MM.1S (cell line): ENCODE measurements at regions not wholly inside any gene's neighbourhood (a gene's known extent, or its start where the extent isn't known, plus 50 kb on each side); places are given as distances from the start of the nearest gene placed in this dataset.

Source experiments
- DNase-seq: peaks from one replicate; pipeline ENCODE4 v3.0.0-alpha.2; 2015
- H2AFZ ChIP-seq: fragments of 300-600 bp; sonication (generic); 2 replicates; pipeline ENCODE4 v1.6.0; 2016; ENCODE audit warnings: antibody characterized with exemption, low read length
- H3F3A ChIP-seq: fragments of 300-600 bp; sonication (generic); 2 replicates; pipeline ENCODE4 v1.6.1; 2016; ENCODE audit warnings: mild to moderate bottlenecking, antibody characterized with exemption, low read length, moderate library complexity, mixed read lengths; ENCODE audit not compliant: insufficient read depth
- H3K27ac ChIP-seq: fragments of 300-600 bp; sonication (generic); 2 replicates; pipeline ENCODE4 v1.5.1; 2016; ENCODE audit warnings: mild to moderate bottlenecking, low read length
- H3K27me3 ChIP-seq: fragments of 300-600 bp; sonication (generic); replicated peaks from 2 replicates; pipeline ENCODE4 v1.6.0; 2016; ENCODE audit warnings: low read length; ENCODE audit not compliant: insufficient read depth
- H3K36me3 ChIP-seq: fragments of 300-600 bp; sonication (generic); replicated peaks from 2 replicates; pipeline ENCODE4 v1.6.1; 2016; ENCODE audit warnings: mild to moderate bottlenecking, low read length, mixed read lengths; ENCODE audit not compliant: insufficient read depth
- H3K4me1 ChIP-seq: fragments of 300-600 bp; sonication (generic); 2 replicates; pipeline ENCODE4 v1.6.1; 2016; ENCODE audit warnings: low read length, mixed read lengths
- H3K4me2 ChIP-seq: fragments of 300-600 bp; sonication (generic); 2 replicates; pipeline ENCODE4 v1.6.0; 2016; ENCODE audit warnings: low read depth, low read length
- H3K4me3 ChIP-seq: fragments of 300-600 bp; sonication (generic); 2 replicates; pipeline ENCODE4 v1.5.1; 2016; ENCODE audit warnings: low read length, mixed read lengths
- H3K79me2 ChIP-seq: fragments of 300-600 bp; sonication (generic); 2 replicates; pipeline ENCODE4 v1.6.1; 2016; ENCODE audit warnings: mixed run types, low read length, mixed read lengths
- H3K9ac ChIP-seq: fragments of 300-600 bp; sonication (generic); 2 replicates; pipeline ENCODE4 v1.6.1; 2016; ENCODE audit warnings: low read length, mixed read lengths
- H3K9me2 ChIP-seq: fragments of 300-600 bp; sonication (generic); replicated peaks from 2 replicates; pipeline ENCODE4 v1.6.1; 2016; ENCODE audit warnings: mild to moderate bottlenecking, low read length, mixed read lengths; ENCODE audit not compliant: insufficient read depth
- H3K9me3 ChIP-seq: fragments of 300-600 bp; sonication (generic); replicated peaks from 2 replicates; pipeline ENCODE4 v1.6.1; 2016; ENCODE audit warnings: mild to moderate bottlenecking, low read length, mixed read lengths; ENCODE audit not compliant: insufficient read depth
- H4K20me1 ChIP-seq: fragments of 300-600 bp; sonication (generic); 2 replicates; pipeline ENCODE4 v1.6.1; 2016; ENCODE audit warnings: mild to moderate bottlenecking, low read length, moderate library complexity, mixed read lengths; ENCODE audit not compliant: insufficient read depth
- CTCF ChIP-seq: fragments of 300-600 bp; sonication (generic); IDR thresholded peaks from 2 replicates; pipeline ENCODE4 v1.5.1; 2016; ENCODE audit warnings: antibody characterized with exemption, low read length, mixed read lengths
- EZH2 ChIP-seq: fragments of 300-600 bp; sonication (generic); optimal IDR thresholded peaks from 2 replicates; pipeline ENCODE3; 2017; ENCODE audit warnings: low read depth, mild to moderate bottlenecking, antibody characterized with exemption, low read length, mixed read lengths
- EZH2phosphoT487 ChIP-seq: fragments of 300-600 bp; sonication (generic); IDR thresholded peaks from 2 replicates; pipeline ENCODE4 v1.6.1; 2018; ENCODE audit warnings: antibody characterized with exemption, low read length

GRCh38 chr6:54695815-54696214, 150.8 kb upstream of the FAM83B start:
- no peak overlapping the region for H3K9ac ChIP-seq
- H3K27ac ChIP-seq = no peak overlapping the region
- DNase-seq = no peak
- no peak overlapping the region for H3K4me3 ChIP-seq
- no peaks in the 10 kb centered on the region for H3K27me3 ChIP-seq
- H3K36me3 ChIP-seq = no peaks in the 10 kb centered on the region
- no peaks in the 10 kb centered on the region for H3F3A ChIP-seq
- no peaks in the 10 kb centered on the region for H3K79me2 ChIP-seq
- no peaks in the 10 kb centered on the region for H3K9me3 ChIP-seq
- H2AFZ ChIP-seq = no peak overlapping the region
- H3K4me1 ChIP-seq = no peaks in the 10 kb centered on the region
- H3K4me2 ChIP-seq = no peak overlapping the region
- no peaks in the 10 kb centered on the region for H4K20me1 ChIP-seq
- H3K9me2 ChIP-seq = no peaks in the 10 kb centered on the region
- TF ChIP-seq CTCF (no peak), EZH2 (no peak), EZH2phosphoT487 (no peak)

GRCh38 chr6:54697424-54697823, 149.1 kb upstream of the FAM83B start:
- no peak overlapping the region for H3K4me3 ChIP-seq
- DNase-seq = peak; percentile 25
- no peaks in the 10 kb centered on the region for H3K27me3 ChIP-seq
- no peak overlapping the region for H3K9ac ChIP-seq
- no peak overlapping the region for H3K4me2 ChIP-seq
- H3K4me1 ChIP-seq = no peaks in the 10 kb centered on the region
- H3K79me2 ChIP-seq = no peaks in the 10 kb centered on the region
- H3F3A ChIP-seq = no peaks in the 10 kb centered on the region
- H3K27ac ChIP-seq = no peak overlapping the region
- H2AFZ ChIP-seq = no peak overlapping the region
- no peaks in the 10 kb centered on the region for H3K9me2 ChIP-seq
- TF ChIP-seq CTCF = peak; percentile 32
- TF ChIP-seq EZH2phosphoT487 = no peak
- no peaks in the 10 kb centered on the region for H3K36me3 ChIP-seq
- no peaks in the 10 kb centered on the region for H4K20me1 ChIP-seq
- H3K9me3 ChIP-seq = no peaks in the 10 kb centered on the region

GRCh38 chr6:54698974-54699373, 147.6 kb upstream of the FAM83B start:
- Histone ChIP-seq H2AFZ (no peak overlapping the region), H3K4me3 (no peak overlapping the region), H3K9me3 (no peaks in the 10 kb centered on the region), H3K9ac (no peak overlapping the region), H3K79me2 (no peaks in the 10 kb centered on the region), H3F3A (no peaks in the 10 kb centered on the region), H3K27ac (no peak overlapping the region), H3K9me2 (no peaks in the 10 kb centered on the region), H3K4me2 (no peak overlapping the region), H3K36me3 (no peaks in the 10 kb centered on the region), H3K4me1 (no peaks in the 10 kb centered on the region), H4K20me1 (no peaks in the 10 kb centered on the region), H3K27me3 (no peaks in the 10 kb centered on the region)
- TF ChIP-seq EZH2 (no peak), CTCF (no peak), EZH2phosphoT487 (no peak)
- no peak for DNase-seq

GRCh38 chr6:54700158-54700557, 146.4 kb upstream of the FAM83B start:
- H3K9me3 ChIP-seq = no peaks in the 10 kb centered on the region
- H3K4me2 ChIP-seq = no peak overlapping the region
- H3K4me3 ChIP-seq = no peak overlapping the region
- no peaks in the 10 kb centered on the region for H3K4me1 ChIP-seq
- H3K36me3 ChIP-seq = no peaks in the 10 kb centered on the region
- H3K9me2 ChIP-seq = no peaks in the 10 kb centered on the region
- DNase-seq = no peak
- H3K27ac ChIP-seq = no peak overlapping the region
- H3K9ac ChIP-seq = no peak overlapping the region
- H3F3A ChIP-seq = no peaks in the 10 kb centered on the region
- no peak overlapping the region for H2AFZ ChIP-seq
- H3K27me3 ChIP-seq = no peaks in the 10 kb centered on the region
- no peak for TF ChIP-seq EZH2phosphoT487
- TF ChIP-seq CTCF = no peak
- TF ChIP-seq EZH2 = no peak
- no peaks in the 10 kb centered on the region for H4K20me1 ChIP-seq
- no peaks in the 10 kb centered on the region for H3K79me2 ChIP-seq
